HG03442 (cell line): ENCODE measurements at regions not wholly inside any gene's neighbourhood (a gene's known extent, or its start where the extent isn't known, plus 50 kb on each side); places are given as distances from the start of the nearest gene placed in this dataset.
"Not testable (repeated sequence)": the region's sequence is repeated elsewhere in the genome, so short reads cannot be mapped to it uniquely, and the experiment has no call there.

ENCODE experiments used
- ATAC-seq: cut with Tn5 transposase; IDR thresholded peaks from one replicate; pipeline ENCODE4 v1.9.1; 2021; ENCODE audit warnings: mild to moderate bottlenecking, moderate library complexity; ENCODE audit not compliant: unreplicated experiment

GRCh38 chr1:173394813-173395212 lies 82.3 kb upstream of the PRDX6 start:
- not testable (repeated sequence) for ATAC-seq

- no peak for ATAC-seq
Measured at GRCh38 chr1:173395762-173396161, 81.4 kb upstream of the PRDX6 start.

- ATAC-seq, result no peak
Measured at GRCh38 chr1:173400387-173400995, 76.6 kb upstream of the PRDX6 start.

GRCh38 chr1:173403996-173404395 lies 73.1 kb upstream of the PRDX6 start:
- ATAC-seq, result no peak

- ATAC-seq, result no peak
Measured at GRCh38 chr1:173405281-173405680, 71.9 kb upstream of the PRDX6 start.

- no peak for ATAC-seq
Measured at GRCh38 chr1:173405834-173406233, 71.3 kb upstream of the PRDX6 start.

GRCh38 chr1:173406783-173407230 lies 70.3 kb upstream of the PRDX6 start:
- no peak for ATAC-seq

GRCh38 chr1:173407846-173408245 lies 69.3 kb upstream of the PRDX6 start:
- ATAC-seq, result no peak

GRCh38 chr1:173408886-173409285 lies 68.2 kb upstream of the PRDX6 start:
- ATAC-seq, result no peak

- no peak for ATAC-seq
Measured at GRCh38 chr1:173409613-173410012, 67.5 kb upstream of the PRDX6 start.

GRCh38 chr1:173410133-173410793 lies 66.9 kb upstream of the PRDX6 start:
- no peak for ATAC-seq

GRCh38 chr1:173410794-173411236 lies 66.3 kb upstream of the PRDX6 start:
- peak; percentile 39 for ATAC-seq

- no peak for ATAC-seq
Measured at GRCh38 chr1:173411835-173412742, 65.0 kb upstream of the PRDX6 start.

- no peak for ATAC-seq
Measured at GRCh38 chr1:173413271-173413707, 63.8 kb upstream of the PRDX6 start.

GRCh38 chr1:173414136-173414535 lies 63.0 kb upstream of the PRDX6 start:
- peak; percentile 30 for ATAC-seq

GRCh38 chr1:173414539-173415226 lies 62.5 kb upstream of the PRDX6 start:
- ATAC-seq, result no peak

- ATAC-seq, result peak; percentile 31
Measured at GRCh38 chr1:173415490-173415889, 61.6 kb upstream of the PRDX6 start.

- ATAC-seq, result no peak
Measured at GRCh38 chr1:173415905-173416450, 61.2 kb upstream of the PRDX6 start.

- ATAC-seq, result no peak
Measured at GRCh38 chr1:173417563-173417962, 59.6 kb upstream of the PRDX6 start.

GRCh38 chr1:173418107-173418985 lies 58.8 kb upstream of the PRDX6 start:
- ATAC-seq, result peak; percentile 30
